GM21515 (cell line): ENCODE measurements at regions not wholly inside any gene's neighbourhood (a gene's known extent, or its start where the extent isn't known, plus 50 kb on each side); places are given as distances from the start of the nearest gene placed in this dataset.
"Not testable (repeated sequence)": the region's sequence is repeated elsewhere in the genome, so short reads cannot be mapped to it uniquely, and the experiment has no call there.

Experiments used
- ATAC-seq: cut with Tn5 transposase; IDR thresholded peaks from one replicate; pipeline ENCODE4 v1.9.1; 2021; ENCODE audit not compliant: unreplicated experiment

GRCh38 chr14:97068293-97068692 is 271.1 kb downstream of the VRK1 start:
- ATAC-seq = not testable (repeated sequence)

DNA sequence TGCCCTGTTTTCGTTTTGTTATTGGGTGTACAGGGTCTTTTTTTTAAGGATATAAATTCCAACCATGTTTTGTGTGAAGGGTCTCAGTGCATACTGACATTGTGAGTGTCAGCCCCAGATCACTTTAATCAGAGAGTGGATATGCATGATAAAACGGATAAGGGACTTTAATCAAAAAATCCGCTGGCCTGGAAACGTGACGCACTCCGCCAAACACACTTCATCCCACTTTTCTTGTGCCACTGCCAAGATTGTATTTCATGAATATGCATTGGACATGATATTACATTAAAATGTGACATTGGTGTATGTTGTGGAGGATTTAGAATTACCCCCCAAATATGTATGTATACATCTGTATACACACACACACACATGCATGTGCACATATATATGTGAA is 273.1 kb downstream of the VRK1 start:
- no peak for ATAC-seq

GRCh38 chr14:97071177-97071576 is 274.0 kb downstream of the VRK1 start:
- no peak for ATAC-seq

GRCh38 chr14:97073622-97074021 is 276.4 kb downstream of the VRK1 start:
- no peak for ATAC-seq

DNA sequence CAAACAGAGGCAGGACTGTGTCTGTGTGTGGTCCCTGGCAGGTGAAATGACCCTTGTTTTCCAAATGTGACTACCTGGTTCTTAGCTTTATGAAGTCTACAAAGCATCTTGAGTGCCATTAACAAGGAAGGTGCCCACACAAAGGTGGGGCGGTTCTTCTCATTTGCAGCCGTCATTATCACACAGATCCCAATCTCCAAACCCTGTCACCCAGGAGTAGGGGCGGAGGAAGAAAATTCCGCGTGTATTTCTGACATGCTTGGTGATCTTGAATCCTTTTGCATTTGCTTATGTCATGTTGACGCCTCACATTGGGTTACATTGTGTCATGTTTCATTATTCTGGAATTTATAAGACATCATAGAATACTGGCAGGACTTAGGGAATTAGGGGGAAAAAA is 277.3 kb downstream of the VRK1 start:
- no peak for ATAC-seq

GRCh38 chr14:97074856-97075255 is 277.7 kb downstream of the VRK1 start:
- ATAC-seq = no peak

GRCh38 chr14:97077253-97077653 is 280.1 kb downstream of the VRK1 start:
- no peak for ATAC-seq

- ATAC-seq = no peak
These were observed 280.5 kb downstream of the VRK1 start for GRCh38 chr14:97077687-97078086.

DNA sequence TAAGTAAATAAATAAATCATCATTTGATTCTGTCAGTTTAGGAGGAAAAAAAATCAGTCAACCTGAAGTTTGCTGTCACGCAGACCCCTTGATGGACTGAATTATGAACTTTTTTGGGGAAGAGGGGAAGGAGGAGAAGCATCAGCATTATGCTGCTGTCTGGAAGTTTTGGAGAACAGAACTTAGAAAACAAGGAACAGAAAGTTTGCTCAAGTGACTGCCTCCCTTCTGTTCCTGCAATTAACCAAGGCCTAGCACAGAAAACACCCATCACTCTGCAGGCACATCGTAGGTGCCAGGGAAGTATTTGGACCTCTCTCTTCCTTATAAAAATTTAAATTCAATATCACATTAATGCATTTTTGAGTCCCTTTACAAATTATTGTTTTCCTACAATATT is 283.8 kb downstream of the VRK1 start:
- ATAC-seq = no peak

GRCh38 chr14:97095269-97095668 is 298.1 kb downstream of the VRK1 start:
- no peak for ATAC-seq

- no peak for ATAC-seq
These were observed 300.1 kb downstream of the VRK1 start for GRCh38 chr14:97097296-97097695.

DNA sequence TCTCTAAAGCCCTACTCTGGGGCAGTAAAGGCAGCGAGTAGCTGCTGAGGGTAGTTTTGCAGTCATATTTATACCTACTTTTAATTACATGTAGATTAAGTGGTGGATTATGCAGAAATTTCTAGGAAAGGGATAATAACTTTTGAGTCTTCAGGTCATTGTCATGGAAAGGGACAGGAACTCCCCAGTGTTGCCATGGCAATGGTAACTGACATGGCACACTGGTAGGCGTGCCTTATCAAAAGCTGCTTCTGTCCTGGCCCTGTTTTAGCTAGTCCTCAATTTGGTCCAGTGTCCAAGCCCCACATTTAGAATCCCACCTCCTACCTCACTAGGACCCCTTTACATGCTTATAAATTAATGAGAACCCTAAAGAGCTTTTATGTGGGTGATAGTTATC is 303.1 kb downstream of the VRK1 start:
- no peak for ATAC-seq

DNA sequence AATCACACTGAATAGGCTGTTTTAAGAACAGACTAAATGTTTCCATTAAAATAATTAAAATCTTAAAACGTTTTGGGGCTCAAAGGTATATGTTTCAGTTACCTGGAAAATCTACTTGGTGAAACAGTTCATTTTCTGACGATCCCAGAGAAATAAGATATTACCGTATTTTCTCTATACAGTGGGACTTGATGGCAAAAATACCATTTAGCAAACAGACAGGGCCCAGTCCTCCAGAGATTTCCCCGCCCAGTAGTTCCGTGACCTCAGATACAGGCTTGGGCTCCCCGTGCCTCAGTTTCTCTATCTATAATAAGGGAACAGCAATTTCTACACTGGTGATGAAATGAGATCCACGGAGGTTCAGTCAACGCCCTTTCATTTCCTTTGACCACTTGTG is 304.4 kb downstream of the VRK1 start:
- ATAC-seq = no peak

DNA sequence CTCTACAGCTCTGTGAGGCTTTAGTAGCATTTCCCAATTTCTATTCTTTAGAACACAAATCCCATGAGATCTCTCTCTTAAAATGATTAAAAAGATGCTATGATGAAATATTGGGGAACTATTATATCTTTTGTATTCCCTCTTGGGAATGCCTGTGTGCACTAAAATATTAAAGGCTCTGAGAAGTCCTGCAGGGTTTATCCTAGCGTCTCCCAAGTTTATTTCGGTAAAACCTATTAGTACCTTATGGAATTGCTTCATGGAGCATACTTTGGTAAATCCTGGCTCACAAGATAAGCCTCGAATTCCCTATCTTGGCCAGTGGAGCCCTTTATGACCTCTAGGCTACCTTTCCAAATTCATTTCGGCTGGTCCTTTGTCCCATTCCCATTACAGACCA is 306.8 kb downstream of the VRK1 start:
- ATAC-seq = no peak

- ATAC-seq = no peak
These were observed 309.0 kb downstream of the VRK1 start for GRCh38 chr14:97106166-97106565.

DNA sequence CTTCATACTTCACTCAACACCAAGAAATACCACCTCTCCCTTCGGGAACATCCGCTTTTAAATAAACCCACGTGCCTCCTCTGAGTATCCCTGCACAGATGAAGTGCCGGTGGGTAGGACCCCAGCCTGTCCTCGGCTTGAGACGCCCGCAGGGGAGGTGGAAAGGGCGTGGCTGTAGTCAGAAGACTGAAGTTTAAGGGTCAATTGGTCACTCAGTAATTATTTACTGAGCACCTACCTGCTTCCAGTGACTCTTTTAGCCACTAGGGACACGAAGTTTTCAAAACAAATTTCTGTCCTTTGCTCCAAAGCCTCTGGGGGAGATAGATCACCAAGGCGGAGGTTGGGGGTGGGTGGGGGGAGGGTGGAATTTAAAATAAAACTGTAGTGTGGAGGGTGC is 309.4 kb downstream of the VRK1 start:
- no peak for ATAC-seq

DNA sequence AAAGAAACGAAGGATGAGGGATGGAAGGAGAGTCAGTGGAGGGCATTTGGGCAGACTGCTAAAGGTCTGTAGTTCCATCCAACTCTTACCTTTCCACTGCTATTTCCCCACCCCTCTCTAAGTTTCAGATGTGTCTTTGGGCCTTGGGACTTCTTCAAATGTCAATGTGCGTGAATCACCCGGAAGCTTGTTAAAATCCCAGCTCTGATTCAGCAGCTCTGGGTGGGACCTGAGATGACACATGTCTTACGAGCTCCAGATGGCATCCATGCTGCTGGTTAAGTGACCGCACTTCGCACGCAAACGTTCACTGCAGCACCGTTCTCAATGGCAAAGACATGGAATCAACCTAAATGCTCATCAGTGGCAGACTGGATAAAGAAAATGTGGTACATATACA is 309.9 kb downstream of the VRK1 start:
- ATAC-seq = no peak

DNA sequence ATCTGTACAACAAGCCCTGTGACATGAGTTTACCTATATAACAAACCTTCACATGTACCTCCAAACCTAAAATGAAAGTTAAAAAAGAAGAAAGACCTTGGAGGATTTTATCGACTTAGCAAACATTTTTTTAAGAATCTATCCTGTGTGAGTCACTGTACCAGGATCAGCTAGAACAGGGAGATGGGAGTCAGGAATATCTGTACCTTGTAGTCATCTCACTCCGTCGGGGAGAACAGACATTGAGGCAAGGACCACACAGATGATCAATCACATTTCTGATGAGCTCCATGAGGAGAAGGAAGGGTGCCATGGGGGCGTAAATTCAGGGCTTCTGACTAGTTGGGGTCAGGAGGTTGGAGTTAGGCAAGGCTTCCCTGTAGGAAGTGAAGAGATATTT is 310.6 kb downstream of the VRK1 start:
- no peak for ATAC-seq

DNA sequence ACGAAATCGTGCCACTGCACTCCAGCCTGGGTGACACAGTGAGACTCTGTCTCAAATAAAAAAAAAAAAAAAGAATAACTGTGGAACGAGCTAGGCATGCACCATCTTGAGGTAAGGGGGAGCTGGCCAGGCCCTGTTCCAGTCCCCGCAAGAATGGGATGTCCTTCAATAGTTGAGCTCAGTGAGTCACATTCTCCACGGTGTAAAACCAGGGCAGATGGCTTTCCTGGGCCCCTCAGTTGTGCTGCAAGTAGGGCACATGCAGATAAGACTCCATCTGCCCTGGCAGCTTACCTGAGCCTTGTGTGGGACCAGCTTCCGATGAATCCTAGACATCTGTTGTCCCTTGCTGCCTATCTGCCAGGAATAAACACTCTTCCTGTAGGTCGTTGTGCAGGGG is 312.1 kb downstream of the VRK1 start:
- no peak for ATAC-seq

GRCh38 chr14:97113339-97113738 is 316.2 kb downstream of the VRK1 start:
- no peak for ATAC-seq

DNA sequence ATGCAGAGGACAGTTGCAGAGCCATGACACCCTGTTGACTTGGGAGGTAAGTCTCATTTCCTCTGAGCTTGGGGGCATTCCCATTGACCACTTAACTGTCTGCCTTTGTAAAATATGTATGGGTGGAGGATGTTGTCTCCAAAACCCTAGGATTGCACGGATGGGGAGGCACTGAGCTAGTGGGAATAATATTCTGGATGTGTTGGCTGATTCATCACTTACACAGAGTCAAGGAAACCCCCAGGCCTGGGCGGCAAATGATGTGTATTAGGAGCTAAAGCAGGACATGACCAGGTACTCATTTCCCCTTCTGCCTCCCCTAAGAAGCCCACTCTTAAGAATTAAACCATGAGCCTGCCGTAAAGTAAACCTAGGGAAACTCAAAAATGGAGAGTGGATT is 319.4 kb downstream of the VRK1 start:
- ATAC-seq = no peak

GRCh38 chr14:97117693-97118092 is 320.5 kb downstream of the VRK1 start:
- ATAC-seq = no peak

DNA sequence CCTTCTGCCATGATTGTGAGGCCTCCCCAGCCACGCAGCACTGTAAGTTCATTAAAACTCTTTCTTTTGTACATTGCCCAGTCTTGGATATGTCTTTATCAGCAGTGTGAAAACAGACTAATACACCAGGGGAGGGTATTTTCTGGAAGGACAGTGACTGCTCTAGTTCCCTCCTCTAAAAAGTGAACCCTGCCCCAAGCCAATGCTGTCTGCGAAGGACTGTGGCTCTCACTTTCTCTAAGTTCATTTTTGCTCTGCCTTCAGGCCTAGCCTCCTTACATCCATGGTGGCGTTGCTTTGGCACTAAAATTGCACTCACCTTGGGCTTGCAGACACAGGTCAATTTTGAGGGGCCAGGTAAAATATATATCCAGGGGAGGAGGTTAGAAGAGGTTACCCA is 323.0 kb downstream of the VRK1 start:
- no peak for ATAC-seq

DNA sequence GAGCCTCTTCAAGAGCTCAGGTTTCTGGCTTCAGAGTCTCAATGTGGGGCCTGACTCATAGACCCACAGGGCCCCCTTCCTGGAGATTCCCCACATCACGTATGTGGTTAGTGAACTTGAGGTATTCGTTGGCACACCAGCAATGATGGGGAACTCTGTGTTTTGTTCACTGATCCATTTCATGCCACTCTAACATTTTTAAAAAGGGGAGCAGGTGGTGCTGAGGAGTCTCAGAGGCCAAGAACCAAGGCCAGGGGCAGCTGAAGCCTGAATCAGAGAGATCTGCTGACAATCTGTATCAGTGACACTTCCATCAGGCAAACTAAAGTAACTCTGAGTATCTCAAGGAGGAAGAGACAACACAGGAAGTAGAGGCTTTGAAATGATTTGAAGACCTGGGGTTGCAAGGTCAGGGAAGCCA is 323.4 kb downstream of the VRK1 start:
- no peak for ATAC-seq
